ENCODE measurements at regions not wholly inside any gene's neighbourhood (a gene's known extent, or its start where the extent isn't known, plus 50 kb on each side); places are given as distances from the start of the nearest gene placed in this dataset.
A peak's percentile ranks its signal among the peaks of the same experiment; 100 is the strongest.

GRCh38 chr6:11363881-11364576 lies 131.6 kb upstream of the NEDD9 start:
- WGBS (ENCODE audit: extremely low coverage, insufficient coverage, insufficient read length), result no CpG with 5 or more reads among the region's 2 CpGs
- H3K4ac ChIP-seq (ENCODE audit: low read depth, low read length), result no peak overlapping the region
- H4K8ac ChIP-seq (ENCODE audit: low read depth, low read length), result no peak overlapping the region
- no peak overlapping the region for H3K14ac ChIP-seq (ENCODE audit: low read length)
- H2BK12ac ChIP-seq (ENCODE audit: low read length), result no peak overlapping the region
- H2AK5ac ChIP-seq (ENCODE audit: low read length), result no peak overlapping the region
- no peak overlapping the region for H3K27ac ChIP-seq (ENCODE audit: low read depth, low read length)
- no peaks in the 10 kb centered on the region for H3K9me3 ChIP-seq (ENCODE audit: insufficient read depth, low read depth, low read length)
- H3K4me3 ChIP-seq (ENCODE audit: low read depth, low read length), result no peak overlapping the region
- peak; percentile 60 to 77 for DNase-seq
- H2BK5ac ChIP-seq (ENCODE audit: low read depth, low read length, poor library complexity), result no peak overlapping the region
- no peaks in the 10 kb centered on the region for H3K79me1 ChIP-seq (ENCODE audit: low read length)
- no peaks in the 10 kb centered on the region for H3K79me2 ChIP-seq (ENCODE audit: control insufficient read depth, insufficient read depth, low read length, poor library complexity)
- no peak overlapping the region for H4K12ac ChIP-seq (ENCODE audit: low read depth, low read length)
- no peak overlapping the region for H3K23ac ChIP-seq (ENCODE audit: low read length)
- no peaks in the 10 kb centered on the region for H3K4me1 ChIP-seq (ENCODE audit: control insufficient read depth in 1 of 2, insufficient read depth in 2 of 2, low read length in 2 of 2)
- H3K36me3 ChIP-seq (ENCODE audit: control insufficient read depth in 1 of 2, insufficient read depth in 2 of 2, low read length in 2 of 2), result no peaks in the 10 kb centered on the region
- H3K18ac ChIP-seq (ENCODE audit: low read length), result no peak overlapping the region
- H3K9ac ChIP-seq (ENCODE audit: low read length), result no peak overlapping the region
- no peak overlapping the region for H4K91ac ChIP-seq (ENCODE audit: low read depth, low read length)
- no peak overlapping the region for H3K4me2 ChIP-seq (ENCODE audit: low read length)
- no peaks in the 10 kb centered on the region for H3K27me3 ChIP-seq (ENCODE audit: insufficient read depth, low read length)
- no peak overlapping the region for H2BK120ac ChIP-seq (ENCODE audit: insufficient read depth, low read length, poor library complexity)
- H2AFZ ChIP-seq (ENCODE audit: insufficient read depth, low read length, poor library complexity), result no peak overlapping the region

- Histone ChIP-seq H3K27ac (ENCODE audit: low read depth, low read length) (no peak overlapping the region), H3K14ac (ENCODE audit: low read length) (no peak overlapping the region), H3K4me1 (ENCODE audit: control insufficient read depth in 1 of 2, insufficient read depth in 2 of 2, low read length in 2 of 2) (no peaks in the 10 kb centered on the region), H2AFZ (ENCODE audit: insufficient read depth, low read length, poor library complexity) (no peak overlapping the region), H3K4ac (ENCODE audit: low read depth, low read length) (no peak overlapping the region), H3K27me3 (ENCODE audit: insufficient read depth, low read length) (no peaks in the 10 kb centered on the region), H3K23ac (ENCODE audit: low read length) (no peak overlapping the region), H3K9me3 (ENCODE audit: insufficient read depth, low read depth, low read length) (no peaks in the 10 kb centered on the region), H4K91ac (ENCODE audit: low read depth, low read length) (no peak overlapping the region), H3K79me1 (ENCODE audit: low read length) (no peaks in the 10 kb centered on the region), H4K12ac (ENCODE audit: low read depth, low read length) (no peak overlapping the region), H3K79me2 (ENCODE audit: control insufficient read depth, insufficient read depth, low read length, poor library complexity) (no peaks in the 10 kb centered on the region), H2BK120ac (ENCODE audit: insufficient read depth, low read length, poor library complexity) (no peak overlapping the region), H4K8ac (ENCODE audit: low read depth, low read length) (no peak overlapping the region), H3K18ac (ENCODE audit: low read length) (no peak overlapping the region), H3K36me3 (ENCODE audit: control insufficient read depth in 1 of 2, insufficient read depth in 2 of 2, low read length in 2 of 2) (no peaks in the 10 kb centered on the region), H2BK12ac (ENCODE audit: low read length) (no peak overlapping the region), H3K4me2 (ENCODE audit: low read length) (no peak overlapping the region), H2BK5ac (ENCODE audit: low read depth, low read length, poor library complexity) (no peak overlapping the region), H3K9ac (ENCODE audit: low read length) (no peak overlapping the region), H3K4me3 (ENCODE audit: low read depth, low read length) (no peak overlapping the region), H2AK5ac (ENCODE audit: low read length) (no peak overlapping the region)
- no peak for DNase-seq
- WGBS (ENCODE audit: extremely low coverage, insufficient coverage, insufficient read length), result no CpG with 5 or more reads among the region's 1 CpG
Measured at GRCh38 chr6:11362564-11362963, 130.1 kb upstream of the NEDD9 start.

GRCh38 chr6:11358904-11359830 lies 126.7 kb upstream of the NEDD9 start:
- no peak overlapping the region for H2BK120ac ChIP-seq (ENCODE audit: insufficient read depth, low read length, poor library complexity)
- no peaks in the 10 kb centered on the region for H3K36me3 ChIP-seq (ENCODE audit: control insufficient read depth in 1 of 2, insufficient read depth in 2 of 2, low read length in 2 of 2)
- no peak overlapping the region for H3K23ac ChIP-seq (ENCODE audit: low read length)
- H3K79me1 ChIP-seq (ENCODE audit: low read length), result no peaks in the 10 kb centered on the region
- no peak overlapping the region for H3K9ac ChIP-seq (ENCODE audit: low read length)
- no peaks in the 10 kb centered on the region for H3K27me3 ChIP-seq (ENCODE audit: insufficient read depth, low read length)
- H3K4me2 ChIP-seq (ENCODE audit: low read length), result no peak overlapping the region
- H3K27ac ChIP-seq (ENCODE audit: low read depth, low read length), result no peak overlapping the region
- no peak overlapping the region for H2AK5ac ChIP-seq (ENCODE audit: low read length)
- H4K12ac ChIP-seq (ENCODE audit: low read depth, low read length), result no peak overlapping the region
- no peaks in the 10 kb centered on the region for H3K9me3 ChIP-seq (ENCODE audit: insufficient read depth, low read depth, low read length)
- no peak overlapping the region for H3K14ac ChIP-seq (ENCODE audit: low read length)
- H2BK12ac ChIP-seq (ENCODE audit: low read length), result no peak overlapping the region
- no peak overlapping the region for H3K4ac ChIP-seq (ENCODE audit: low read depth, low read length)
- DNase-seq, result peak; percentile 32 to 90
- H3K4me1 ChIP-seq (ENCODE audit: control insufficient read depth in 1 of 2, insufficient read depth in 2 of 2, low read length in 2 of 2), result peaks cover 0 to 3% of the 10 kb centered on the region in 2 experiments
- H3K18ac ChIP-seq (ENCODE audit: low read length), result no peak overlapping the region
- H3K79me2 ChIP-seq (ENCODE audit: control insufficient read depth, insufficient read depth, low read length, poor library complexity), result no peaks in the 10 kb centered on the region
- no peak overlapping the region for H2BK5ac ChIP-seq (ENCODE audit: low read depth, low read length, poor library complexity)
- no peak overlapping the region for H4K91ac ChIP-seq (ENCODE audit: low read depth, low read length)
- H2AFZ ChIP-seq (ENCODE audit: insufficient read depth, low read length, poor library complexity), result no peak overlapping the region
- no CpG with 5 or more reads among the region's 4 CpGs for WGBS (ENCODE audit: extremely low coverage, insufficient coverage, insufficient read length)
- H3K4me3 ChIP-seq (ENCODE audit: low read depth, low read length), result no peak overlapping the region
- no peak overlapping the region for H4K8ac ChIP-seq (ENCODE audit: low read depth, low read length)

DNA sequence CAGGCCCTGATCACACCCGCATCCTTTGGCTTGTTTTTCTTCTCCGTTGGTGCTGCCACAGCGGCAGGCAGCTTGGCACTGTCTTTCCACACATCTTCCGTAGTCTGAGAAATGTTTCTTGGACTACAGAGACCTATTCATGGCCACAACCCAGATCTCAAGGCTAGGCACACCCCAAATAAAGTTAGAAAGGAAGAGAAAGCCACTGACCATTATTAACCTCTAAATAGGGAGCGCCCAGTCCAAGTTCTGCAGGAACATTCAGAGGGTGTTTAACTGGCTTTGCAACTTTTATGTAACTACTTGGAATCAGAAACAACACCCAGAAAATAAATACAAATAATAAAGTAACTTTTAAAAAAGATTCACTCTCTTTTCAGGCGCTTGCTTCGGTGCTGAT lies 124.8 kb upstream of the NEDD9 start:
- Histone ChIP-seq H3K18ac (ENCODE audit: low read length) (no peak overlapping the region), H3K4me1 (ENCODE audit: control insufficient read depth in 1 of 2, insufficient read depth in 2 of 2, low read length in 2 of 2) (peaks cover 0 to 3% of the 10 kb centered on the region in 2 experiments), H2BK12ac (ENCODE audit: low read length) (no peak overlapping the region), H3K27ac (ENCODE audit: low read depth, low read length) (no peak overlapping the region), H3K9me3 (ENCODE audit: insufficient read depth, low read depth, low read length) (no peaks in the 10 kb centered on the region), H3K79me1 (ENCODE audit: low read length) (no peaks in the 10 kb centered on the region), H3K4me2 (ENCODE audit: low read length) (no peak overlapping the region), H2AK5ac (ENCODE audit: low read length) (no peak overlapping the region), H2AFZ (ENCODE audit: insufficient read depth, low read length, poor library complexity) (no peak overlapping the region), H3K23ac (ENCODE audit: low read length) (no peak overlapping the region), H3K79me2 (ENCODE audit: control insufficient read depth, insufficient read depth, low read length, poor library complexity) (no peaks in the 10 kb centered on the region), H3K36me3 (ENCODE audit: control insufficient read depth in 1 of 2, insufficient read depth in 2 of 2, low read length in 2 of 2) (no peaks in the 10 kb centered on the region), H3K4me3 (ENCODE audit: low read depth, low read length) (no peak overlapping the region), H2BK120ac (ENCODE audit: insufficient read depth, low read length, poor library complexity) (no peak overlapping the region), H3K27me3 (ENCODE audit: insufficient read depth, low read length) (no peaks in the 10 kb centered on the region), H3K4ac (ENCODE audit: low read depth, low read length) (no peak overlapping the region), H3K14ac (ENCODE audit: low read length) (no peak overlapping the region), H4K8ac (ENCODE audit: low read depth, low read length) (no peak overlapping the region), H3K9ac (ENCODE audit: low read length) (no peak overlapping the region), H4K91ac (ENCODE audit: low read depth, low read length) (no peak overlapping the region), H4K12ac (ENCODE audit: low read depth, low read length) (no peak overlapping the region), H2BK5ac (ENCODE audit: low read depth, low read length, poor library complexity) (no peak overlapping the region)
- DNase-seq, result no peak
- WGBS (ENCODE audit: extremely low coverage, insufficient coverage, insufficient read length), result no CpG with 5 or more reads among the region's 7 CpGs
